ENCODE measurements at regions not wholly inside any gene's neighbourhood (a gene's known extent, or its start where the extent isn't known, plus 50 kb on each side); places are given as distances from the start of the nearest gene placed in this dataset.

GRCh38 chr5:58151414-58151813 is 308.5 kb downstream of the PLK2 start:
- no peak overlapping the region for H3K27ac ChIP-seq (ENCODE audit: low read depth, low read length)
- POLR2A ChIA-PET (ENCODE audit: partially characterized antibody): no interaction called here
- H3K4me3 ChIP-seq (ENCODE audit: low read length in 2 of 2): no peak overlapping the region
- no peaks in the 10 kb centered on the region for H3K4me1 Mint-ChIP-seq
- H3K36me3 ChIP-seq (ENCODE audit: insufficient read depth, low read length): no peaks in the 10 kb centered on the region
- H3K4me3 Mint-ChIP-seq: no peak overlapping the region
- no peaks in the 10 kb centered on the region for H3K9me3 ChIP-seq (ENCODE audit: control insufficient read depth in 1 of 2, low read length in 2 of 2)
- H3K9me3 Mint-ChIP-seq: peaks cover 0 to 2% (median 0%) of the 10 kb centered on the region in 8 donors
- H3K36me3 Mint-ChIP-seq: no peaks in the 10 kb centered on the region
- CTCF ChIA-PET (ENCODE audit: partially characterized antibody): no interaction called here
- H3K27me3 Mint-ChIP-seq: peaks cover 1 to 5% of the 10 kb centered on the region in 2 donors
- H3K27ac Mint-ChIP-seq: no peak overlapping the region
- no peaks in the 10 kb centered on the region for H3K27me3 ChIP-seq (ENCODE audit: insufficient read depth, low read length)
- intact Hi-C loops (cut with micrococcal nuclease): no loop called here
- DNase-seq: no peak
- H3K4me1 ChIP-seq (ENCODE audit: insufficient read depth, low read length): no peaks in the 10 kb centered on the region

DNA sequence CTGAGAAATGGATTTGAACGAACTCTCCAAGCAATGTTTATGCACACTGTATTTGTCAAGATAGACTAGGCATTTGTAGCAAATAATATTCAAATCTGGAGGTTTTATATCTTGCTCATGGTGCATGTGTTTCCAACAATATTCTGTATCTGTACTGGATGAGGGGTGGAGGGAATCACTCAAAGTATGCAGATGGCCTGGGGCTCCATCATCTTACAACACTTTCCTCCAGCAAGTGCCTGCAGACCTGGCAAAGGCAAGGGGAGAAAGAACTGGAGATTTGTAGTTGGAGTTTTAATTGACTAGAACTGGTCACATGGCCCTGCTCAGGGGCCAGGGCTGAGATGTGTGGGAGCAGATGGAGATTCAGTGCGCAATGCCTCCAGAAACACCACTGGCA is 309.0 kb downstream of the PLK2 start:
- Mint-ChIP-seq H3K4me3 (no peak overlapping the region), H3K9me3 (peaks cover 0 to 2% (median 0%) of the 10 kb centered on the region in 8 donors), H3K36me3 (no peaks in the 10 kb centered on the region), H3K27me3 (peaks cover 1 to 5% of the 10 kb centered on the region in 2 donors), H3K27ac (no peak overlapping the region), H3K4me1 (no peaks in the 10 kb centered on the region)
- intact Hi-C loops (cut with micrococcal nuclease): no loop called here
- ChIA-PET POLR2A (ENCODE audit: partially characterized antibody) (no interaction called here), CTCF (ENCODE audit: partially characterized antibody) (no interaction called here)
- Histone ChIP-seq H3K9me3 (ENCODE audit: control insufficient read depth in 1 of 2, low read length in 2 of 2) (no peaks in the 10 kb centered on the region), H3K36me3 (ENCODE audit: insufficient read depth, low read length) (no peaks in the 10 kb centered on the region), H3K27me3 (ENCODE audit: insufficient read depth, low read length) (no peaks in the 10 kb centered on the region), H3K27ac (ENCODE audit: low read depth, low read length) (no peak overlapping the region), H3K4me3 (ENCODE audit: low read length in 2 of 2) (no peak overlapping the region), H3K4me1 (ENCODE audit: insufficient read depth, low read length) (no peaks in the 10 kb centered on the region)
- DNase-seq: no peak

GRCh38 chr5:58149746-58150145 is 310.1 kb downstream of the PLK2 start:
- no peaks in the 10 kb centered on the region for H3K36me3 Mint-ChIP-seq
- Histone ChIP-seq H3K4me3 (ENCODE audit: low read length in 2 of 2) (no peak overlapping the region), H3K4me1 (ENCODE audit: insufficient read depth, low read length) (no peaks in the 10 kb centered on the region), H3K36me3 (ENCODE audit: insufficient read depth, low read length) (no peaks in the 10 kb centered on the region), H3K27me3 (ENCODE audit: insufficient read depth, low read length) (no peaks in the 10 kb centered on the region), H3K9me3 (ENCODE audit: control insufficient read depth in 1 of 2, low read length in 2 of 2) (no peaks in the 10 kb centered on the region), H3K27ac (ENCODE audit: low read depth, low read length) (no peak overlapping the region)
- DNase-seq: no peak
- H3K4me1 Mint-ChIP-seq: no peaks in the 10 kb centered on the region
- intact Hi-C loops (cut with micrococcal nuclease): no loop called here
- peaks cover 1 to 3% of the 10 kb centered on the region in 2 donors for H3K27me3 Mint-ChIP-seq
- H3K4me3 Mint-ChIP-seq: no peak overlapping the region
- POLR2A ChIA-PET (ENCODE audit: partially characterized antibody): no interaction called here
- H3K27ac Mint-ChIP-seq: no peak overlapping the region
- peaks cover 0 to 2% (median 0%) of the 10 kb centered on the region in 8 donors for H3K9me3 Mint-ChIP-seq
- CTCF ChIA-PET (ENCODE audit: partially characterized antibody): no interaction called here

GRCh38 chr5:58149345-58149744 is 310.5 kb downstream of the PLK2 start:
- Mint-ChIP-seq H3K27ac (no peak overlapping the region), H3K4me1 (no peaks in the 10 kb centered on the region), H3K9me3 (peaks cover 0 to 2% (median 0%) of the 10 kb centered on the region in 8 donors), H3K36me3 (no peaks in the 10 kb centered on the region), H3K4me3 (no peak overlapping the region), H3K27me3 (peaks cover 1 to 3% of the 10 kb centered on the region in 2 donors)
- no peak overlapping the region for H3K4me3 ChIP-seq (ENCODE audit: low read length in 2 of 2)
- no peak overlapping the region for H3K27ac ChIP-seq (ENCODE audit: low read depth, low read length)
- CTCF ChIA-PET (ENCODE audit: partially characterized antibody): no interaction called here
- intact Hi-C loops (cut with micrococcal nuclease): no loop called here
- H3K36me3 ChIP-seq (ENCODE audit: insufficient read depth, low read length): no peaks in the 10 kb centered on the region
- no peaks in the 10 kb centered on the region for H3K9me3 ChIP-seq (ENCODE audit: control insufficient read depth in 1 of 2, low read length in 2 of 2)
- H3K27me3 ChIP-seq (ENCODE audit: insufficient read depth, low read length): no peaks in the 10 kb centered on the region
- POLR2A ChIA-PET (ENCODE audit: partially characterized antibody): no interaction called here
- DNase-seq: no peak
- no peaks in the 10 kb centered on the region for H3K4me1 ChIP-seq (ENCODE audit: insufficient read depth, low read length)

DNA sequence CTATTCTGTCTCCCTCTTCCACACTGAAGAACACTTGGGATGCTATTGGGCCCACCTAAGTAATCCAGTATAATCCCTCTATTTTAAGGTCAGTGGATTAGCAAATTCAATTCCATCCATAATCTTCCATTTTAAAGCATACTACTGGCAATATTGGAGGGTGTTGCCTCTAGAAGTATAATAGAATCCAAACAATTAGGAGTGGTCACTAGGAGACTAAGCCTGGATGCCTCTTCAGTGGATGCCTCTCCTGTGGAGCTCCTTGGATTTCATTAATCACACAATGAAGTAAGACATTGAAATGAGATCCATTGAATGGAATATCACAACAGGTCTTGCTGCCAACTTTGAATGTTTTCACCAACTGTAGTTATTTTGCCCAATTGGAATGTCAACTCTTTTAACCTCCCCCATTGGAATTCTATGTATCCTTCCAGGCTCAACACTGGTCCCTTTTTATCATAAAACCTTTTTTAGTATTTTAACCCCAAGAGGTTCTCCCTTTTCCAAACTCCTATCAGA is 311.6 kb downstream of the PLK2 start:
- no peak overlapping the region for H3K27ac ChIP-seq (ENCODE audit: low read depth, low read length)
- H3K36me3 Mint-ChIP-seq: no peaks in the 10 kb centered on the region
- no peak for DNase-seq
- no peaks in the 10 kb centered on the region for H3K4me1 Mint-ChIP-seq
- ChIA-PET CTCF (ENCODE audit: partially characterized antibody) (no interaction called here), POLR2A (ENCODE audit: partially characterized antibody) (no interaction called here)
- intact Hi-C loops (cut with micrococcal nuclease): no loop called here
- H3K9me3 ChIP-seq (ENCODE audit: control insufficient read depth in 1 of 2, low read length in 2 of 2): no peaks in the 10 kb centered on the region
- peaks cover 0 to 2% (median 0%) of the 10 kb centered on the region in 8 donors for H3K9me3 Mint-ChIP-seq
- no peak overlapping the region for H3K4me3 Mint-ChIP-seq
- no peak overlapping the region for H3K27ac Mint-ChIP-seq
- H3K27me3 Mint-ChIP-seq: peaks cover 0 to 3% of the 10 kb centered on the region in 2 donors
- no peaks in the 10 kb centered on the region for H3K36me3 ChIP-seq (ENCODE audit: insufficient read depth, low read length)
- no peak overlapping the region for H3K4me3 ChIP-seq (ENCODE audit: low read length in 2 of 2)
- H3K27me3 ChIP-seq (ENCODE audit: insufficient read depth, low read length): no peaks in the 10 kb centered on the region
- H3K4me1 ChIP-seq (ENCODE audit: insufficient read depth, low read length): no peaks in the 10 kb centered on the region

DNA sequence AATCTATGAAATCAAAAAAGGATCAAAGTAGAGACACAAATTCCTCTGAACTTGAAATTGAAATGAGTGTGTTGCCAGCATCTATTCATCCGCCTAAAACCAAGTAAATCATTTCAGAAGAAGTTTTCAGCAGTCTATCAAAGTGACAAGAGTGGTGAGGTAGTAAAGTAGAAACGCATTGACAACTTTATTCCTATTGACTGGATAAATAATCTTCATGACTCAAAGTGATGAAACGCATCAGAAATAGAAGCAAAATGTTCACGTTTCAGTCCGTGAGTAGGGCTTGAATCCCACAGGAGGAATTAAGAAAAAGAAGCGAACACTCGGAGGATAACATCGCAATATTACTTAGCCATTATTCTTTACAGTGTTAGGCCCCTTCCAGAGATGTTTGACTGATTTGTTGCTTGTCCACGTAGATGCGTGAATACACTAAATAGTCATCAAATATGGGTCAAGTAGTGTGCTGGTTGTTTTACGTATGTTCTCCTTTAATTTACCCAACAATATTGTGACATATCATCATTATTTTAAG is 314.4 kb downstream of the PLK2 start:
- intact Hi-C loops (cut with micrococcal nuclease): no loop called here
- POLR2A ChIA-PET (ENCODE audit: partially characterized antibody): no interaction called here
- Mint-ChIP-seq H3K4me3 (no peak overlapping the region), H3K27me3 (no peaks in the 10 kb centered on the region), H3K27ac (no peak overlapping the region), H3K4me1 (no peaks in the 10 kb centered on the region), H3K36me3 (no peaks in the 10 kb centered on the region), H3K9me3 (no peaks in the 10 kb centered on the region)
- Histone ChIP-seq H3K9me3 (ENCODE audit: control insufficient read depth in 1 of 2, low read length in 2 of 2) (no peaks in the 10 kb centered on the region), H3K36me3 (ENCODE audit: insufficient read depth, low read length) (no peaks in the 10 kb centered on the region), H3K27ac (ENCODE audit: low read depth, low read length) (no peak overlapping the region), H3K27me3 (ENCODE audit: insufficient read depth, low read length) (no peaks in the 10 kb centered on the region), H3K4me1 (ENCODE audit: insufficient read depth, low read length) (no peaks in the 10 kb centered on the region), H3K4me3 (ENCODE audit: low read length in 2 of 2) (no peak overlapping the region)
- no peak for DNase-seq
- CTCF ChIA-PET (ENCODE audit: partially characterized antibody): no interaction called here

DNA sequence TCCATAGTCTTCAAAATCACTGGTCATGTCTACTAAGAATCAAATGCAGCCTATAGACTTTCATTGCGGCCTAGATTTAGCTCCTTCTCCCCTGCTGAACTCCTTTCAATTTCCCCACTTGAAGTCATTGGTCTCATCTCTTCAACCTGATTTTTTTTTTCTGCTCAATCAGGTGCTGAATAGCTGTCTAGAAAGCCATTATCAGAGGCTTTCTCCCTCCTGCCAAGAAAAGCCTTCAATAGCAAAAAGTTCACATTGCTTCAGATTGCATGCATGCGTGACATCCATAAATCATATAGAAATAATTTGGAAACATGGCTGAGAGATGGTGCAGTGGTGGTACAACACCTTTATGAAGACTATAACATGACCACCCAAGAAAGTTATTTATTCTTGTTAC is 316.2 kb downstream of the PLK2 start:
- Mint-ChIP-seq H3K36me3 (no peaks in the 10 kb centered on the region), H3K27ac (no peak overlapping the region), H3K4me1 (no peaks in the 10 kb centered on the region), H3K27me3 (no peaks in the 10 kb centered on the region), H3K9me3 (peaks cover 0 to 2% (median 0%) of the 10 kb centered on the region in 8 donors), H3K4me3 (no peak overlapping the region)
- no peaks in the 10 kb centered on the region for H3K4me1 ChIP-seq (ENCODE audit: insufficient read depth, low read length)
- intact Hi-C loops (cut with micrococcal nuclease): no loop called here
- DNase-seq: no peak
- H3K9me3 ChIP-seq (ENCODE audit: control insufficient read depth in 1 of 2, low read length in 2 of 2): no peaks in the 10 kb centered on the region
- H3K27ac ChIP-seq (ENCODE audit: low read depth, low read length): no peak overlapping the region
- ChIA-PET CTCF (ENCODE audit: partially characterized antibody) (interaction anchor here (1.0 kb wide), 1 partner anchor 17 kb away, joined by 3 read pairs; no protein-coding TSS in a partner anchor), POLR2A (ENCODE audit: partially characterized antibody) (no interaction called here)
- H3K4me3 ChIP-seq (ENCODE audit: low read length in 2 of 2): no peak overlapping the region
- no peaks in the 10 kb centered on the region for H3K27me3 ChIP-seq (ENCODE audit: insufficient read depth, low read length)
- no peaks in the 10 kb centered on the region for H3K36me3 ChIP-seq (ENCODE audit: insufficient read depth, low read length)

- intact Hi-C loops (cut with micrococcal nuclease): no loop called here
- H3K36me3 Mint-ChIP-seq: no peaks in the 10 kb centered on the region
- Histone ChIP-seq H3K27me3 (ENCODE audit: insufficient read depth, low read length) (no peaks in the 10 kb centered on the region), H3K36me3 (ENCODE audit: insufficient read depth, low read length) (no peaks in the 10 kb centered on the region), H3K4me3 (ENCODE audit: low read length in 2 of 2) (no peak overlapping the region), H3K4me1 (ENCODE audit: insufficient read depth, low read length) (no peaks in the 10 kb centered on the region), H3K9me3 (ENCODE audit: control insufficient read depth in 1 of 2, low read length in 2 of 2) (no peaks in the 10 kb centered on the region), H3K27ac (ENCODE audit: low read depth, low read length) (no peak overlapping the region)
- H3K27ac Mint-ChIP-seq: no peak overlapping the region
- ChIA-PET CTCF (ENCODE audit: partially characterized antibody) (interaction anchor here (1.0 kb wide), 1 partner anchor 17 kb away, joined by 3 read pairs; no protein-coding TSS in a partner anchor), POLR2A (ENCODE audit: partially characterized antibody) (no interaction called here)
- H3K4me1 Mint-ChIP-seq: no peaks in the 10 kb centered on the region
- no peak for DNase-seq
- no peak overlapping the region for H3K4me3 Mint-ChIP-seq
- peaks cover 0 to 2% (median 0%) of the 10 kb centered on the region in 8 donors for H3K9me3 Mint-ChIP-seq
- no peaks in the 10 kb centered on the region for H3K27me3 Mint-ChIP-seq
Measured at GRCh38 chr5:58143181-58143580, 316.7 kb downstream of the PLK2 start.

Measured in CD4-positive, alpha-beta memory T cell (primary cell).